CMK (cell line): ENCODE measurements at regions not wholly inside any gene's neighbourhood (a gene's known extent, or its start where the extent isn't known, plus 50 kb on each side); places are given as distances from the start of the nearest gene placed in this dataset.
"Not testable (repeated sequence)": the region's sequence is repeated elsewhere in the genome, so short reads cannot be mapped to it uniquely, and the experiment has no call there.

ENCODE experiments used
- DNase-seq: peaks from one replicate; pipeline ENCODE4 v3.0.0-alpha.2; 2010; ENCODE audit warnings: low read depth

DNA sequence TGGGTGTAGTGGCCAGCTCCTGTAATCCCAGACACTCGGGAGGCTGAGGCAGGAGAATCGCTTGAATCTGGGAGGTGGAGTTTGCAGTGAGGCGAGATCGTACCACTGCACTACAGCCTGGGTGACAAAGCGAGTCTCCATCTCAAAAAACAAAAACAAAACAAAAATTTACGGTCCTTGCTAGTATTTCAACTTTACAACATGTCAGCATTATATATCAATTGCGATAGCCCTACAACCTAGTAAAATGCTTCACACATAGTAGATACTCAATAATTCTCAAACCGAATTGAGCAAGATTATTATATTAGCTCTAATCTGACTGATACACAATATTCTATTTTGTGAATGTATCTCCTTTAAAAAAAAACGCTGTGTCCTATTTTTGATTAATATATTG is 1411.0 kb upstream of the WWC1 start:
- DNase-seq, result no peak

DNA sequence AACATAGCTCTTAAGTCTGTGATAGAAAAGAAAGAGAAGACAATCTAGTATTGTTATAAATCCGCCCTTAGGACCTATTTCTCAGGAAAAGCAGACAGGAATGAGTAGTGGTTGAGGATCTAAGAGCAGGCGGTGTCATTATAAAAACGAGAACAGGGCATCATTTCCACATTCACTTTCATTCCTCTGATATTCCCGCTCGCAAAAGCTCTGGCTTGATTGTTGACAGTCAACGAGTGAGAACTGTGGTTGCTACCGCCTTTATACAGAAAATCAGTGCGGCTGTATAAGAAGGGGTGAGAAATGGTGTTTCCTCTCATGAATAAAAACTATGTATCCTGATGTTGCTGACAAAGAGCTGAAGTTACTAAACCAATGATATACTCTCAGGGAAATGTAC is 1409.6 kb upstream of the WWC1 start:
- no peak for DNase-seq

DNA sequence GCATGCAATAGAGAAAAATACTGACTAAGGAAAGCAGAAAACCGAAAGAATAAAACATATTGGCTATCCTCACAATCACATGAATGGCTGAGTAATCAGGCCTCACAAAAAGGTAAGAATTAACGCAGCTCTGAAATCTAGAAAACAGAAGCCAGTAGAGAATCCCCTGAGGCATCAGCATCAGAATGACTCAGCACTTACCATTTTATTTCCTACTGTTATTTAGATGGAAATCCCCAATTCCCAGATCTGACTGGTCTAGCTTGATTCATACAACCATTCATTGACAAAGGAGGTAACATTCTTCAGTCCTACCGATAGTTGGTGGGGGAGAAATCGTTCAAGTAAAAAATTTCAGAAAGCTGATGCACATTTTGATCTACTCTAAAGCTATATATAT is 1408.4 kb upstream of the WWC1 start:
- DNase-seq, result no peak

DNA sequence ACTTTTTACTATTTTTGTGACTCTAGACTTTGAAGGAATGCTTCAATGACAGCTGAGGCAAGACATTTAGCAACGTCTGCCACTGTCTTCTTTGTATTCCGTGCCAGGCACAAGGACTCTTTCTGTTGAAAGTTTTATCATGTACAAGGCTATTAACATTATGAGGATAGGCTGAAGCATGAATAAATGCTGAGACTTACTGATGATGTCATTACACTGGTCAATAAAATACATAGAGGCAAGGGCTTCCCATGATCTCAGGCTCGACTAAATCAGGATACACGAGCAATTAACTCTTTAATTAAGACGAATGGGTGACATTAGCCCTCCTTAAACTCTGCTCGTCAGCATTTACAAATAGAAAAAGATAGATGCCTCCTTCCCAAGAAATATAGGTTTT is 1393.3 kb upstream of the WWC1 start:
- no peak for DNase-seq

DNA sequence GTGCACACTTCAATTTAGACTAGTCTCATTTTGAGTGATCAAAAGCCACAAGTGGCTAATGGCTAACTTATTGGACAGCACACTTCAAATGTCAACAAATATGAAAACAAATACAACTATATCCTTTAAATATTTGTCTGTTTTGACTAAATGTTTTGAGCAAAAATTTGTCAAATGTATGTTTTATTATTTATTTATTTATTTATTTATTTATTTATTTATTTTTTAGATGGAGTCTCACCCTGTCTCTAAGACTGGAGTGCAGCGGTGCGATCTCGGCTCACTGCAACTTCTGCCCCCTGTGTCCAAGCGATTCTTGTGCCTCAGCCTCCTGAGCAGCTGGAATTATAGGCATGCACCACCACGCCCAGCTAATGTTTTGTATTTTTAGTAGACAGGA is 1392.1 kb upstream of the WWC1 start:
- no peak for DNase-seq

DNA sequence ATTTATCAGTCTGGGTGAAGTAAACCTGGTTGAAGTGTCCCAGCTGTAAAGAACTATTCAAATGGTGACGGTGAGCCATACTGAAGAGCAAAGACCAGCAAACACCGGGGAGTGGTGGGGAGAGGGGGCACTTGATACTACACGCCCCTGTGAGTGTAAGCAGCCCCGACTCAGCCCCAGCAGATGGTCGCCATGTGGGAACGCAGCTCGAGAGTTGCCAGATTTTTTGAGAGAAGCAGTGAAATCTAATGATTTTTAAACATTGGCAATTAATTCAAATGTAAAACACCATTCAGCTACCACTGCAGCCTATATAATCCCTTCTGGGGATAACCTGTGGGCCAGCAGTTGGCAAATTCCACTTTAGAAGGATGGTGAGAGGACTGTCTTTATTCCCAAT is 1386.9 kb upstream of the WWC1 start:
- no peak for DNase-seq

DNA sequence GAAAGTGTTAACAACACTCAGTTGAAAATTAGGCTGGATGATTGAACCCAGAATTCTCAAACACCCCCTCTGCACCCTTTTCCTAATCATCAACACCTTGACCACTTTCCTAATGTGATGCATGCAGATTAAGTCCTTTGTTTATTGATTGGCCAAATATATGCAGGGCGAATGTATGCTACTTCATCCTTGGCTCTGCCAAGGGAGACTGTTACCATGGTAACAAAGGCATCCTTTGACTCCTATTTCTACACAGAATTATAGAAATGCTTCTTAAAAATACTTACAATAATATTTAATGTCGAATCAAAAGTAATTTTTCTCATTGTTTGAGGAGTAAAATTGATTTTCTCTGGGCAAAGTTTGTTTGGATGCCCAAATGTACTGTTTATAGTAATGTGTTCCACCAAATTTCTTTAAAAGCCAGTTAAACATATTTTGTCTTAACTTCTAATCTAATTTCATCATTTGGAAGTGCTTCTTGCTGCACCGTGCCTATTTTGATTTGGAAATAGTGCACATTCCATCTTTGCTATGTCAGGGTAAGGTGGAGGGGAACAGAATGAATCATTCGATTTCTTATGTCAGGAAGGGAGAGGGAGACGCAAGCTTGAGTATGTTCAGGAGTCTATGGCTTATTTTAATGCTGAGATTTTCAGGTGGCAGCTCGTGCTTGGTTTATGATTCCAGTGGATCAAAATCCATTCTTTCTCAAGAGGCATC is 1384.3 kb upstream of the WWC1 start:
- DNase-seq, result no peak

DNA sequence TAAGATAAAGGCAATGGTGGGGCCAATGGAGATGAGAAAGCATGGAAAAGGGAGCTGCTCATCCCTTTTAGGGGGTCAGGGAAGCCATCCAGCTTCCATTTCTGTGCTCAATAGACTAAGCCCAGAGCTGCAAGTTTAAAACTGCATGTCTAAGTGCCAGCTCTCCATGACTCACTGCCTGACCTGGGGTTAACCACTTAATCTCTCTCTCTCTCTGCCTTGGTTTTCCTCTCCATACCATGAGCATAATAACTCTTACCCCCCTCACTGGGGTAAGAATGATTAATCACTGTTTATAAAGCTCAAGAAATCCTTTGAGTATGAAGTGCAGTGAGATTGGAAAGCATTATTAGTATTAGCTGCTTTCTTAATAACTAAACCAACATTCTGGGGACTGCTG is 1382.4 kb upstream of the WWC1 start:
- no peak for DNase-seq

DNA sequence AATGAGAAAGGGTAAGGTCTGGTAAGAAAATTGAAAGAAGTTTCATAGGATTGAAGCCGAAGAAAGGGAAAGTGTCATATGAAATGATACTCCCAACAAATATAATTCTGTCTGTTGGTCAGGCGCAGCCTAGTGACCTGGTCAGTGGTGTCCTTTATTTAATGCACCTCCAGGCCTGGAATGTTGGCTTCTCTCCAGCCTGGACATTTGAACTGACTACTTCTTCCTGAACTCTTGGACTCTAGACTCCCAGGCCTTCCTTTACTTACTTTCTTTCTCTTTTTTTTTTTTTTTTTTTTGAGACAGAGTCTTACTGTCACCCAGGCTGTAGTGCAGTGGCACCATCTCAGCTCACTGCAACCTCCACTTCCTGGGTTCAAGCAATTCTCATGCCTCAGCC is 1381.5 kb upstream of the WWC1 start:
- no peak for DNase-seq

DNA sequence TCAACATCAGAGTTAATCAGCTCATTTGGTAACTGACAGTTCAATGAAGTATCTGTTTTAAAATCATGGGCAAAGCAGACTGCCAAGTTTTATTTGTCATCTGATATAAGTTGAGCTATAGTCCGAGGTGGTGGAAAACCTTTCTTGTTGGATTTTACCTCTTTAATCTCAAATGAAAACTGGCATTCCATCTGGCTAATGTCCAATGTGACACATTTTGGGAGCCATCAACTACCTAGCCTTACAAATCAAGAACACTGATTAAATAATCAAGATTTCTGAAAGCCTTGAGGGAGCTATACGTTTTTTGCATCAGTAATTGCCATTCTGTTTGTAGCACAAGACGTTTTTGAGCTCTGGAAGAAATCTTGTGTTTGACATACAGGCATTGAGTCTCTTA is 1380.5 kb upstream of the WWC1 start:
- DNase-seq, result no peak

DNA sequence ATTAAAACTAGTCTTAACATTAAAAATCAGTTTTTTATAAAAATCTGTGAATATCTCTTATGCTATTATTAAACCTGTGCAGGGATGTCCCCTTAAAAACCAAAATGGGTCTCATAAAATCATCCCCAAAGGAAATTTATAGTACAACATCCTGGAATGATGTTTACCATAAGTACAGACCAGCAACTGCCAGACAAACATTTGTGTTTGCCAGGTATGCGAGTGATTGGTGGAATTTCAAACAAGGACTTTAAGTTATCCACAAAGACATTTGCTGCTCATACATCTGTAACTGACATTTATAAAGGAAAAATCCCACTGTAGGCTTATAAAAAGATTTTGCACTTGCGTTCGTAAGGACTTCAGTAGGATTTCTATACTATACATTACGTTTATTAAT is 1375.4 kb upstream of the WWC1 start:
- no peak for DNase-seq

DNA sequence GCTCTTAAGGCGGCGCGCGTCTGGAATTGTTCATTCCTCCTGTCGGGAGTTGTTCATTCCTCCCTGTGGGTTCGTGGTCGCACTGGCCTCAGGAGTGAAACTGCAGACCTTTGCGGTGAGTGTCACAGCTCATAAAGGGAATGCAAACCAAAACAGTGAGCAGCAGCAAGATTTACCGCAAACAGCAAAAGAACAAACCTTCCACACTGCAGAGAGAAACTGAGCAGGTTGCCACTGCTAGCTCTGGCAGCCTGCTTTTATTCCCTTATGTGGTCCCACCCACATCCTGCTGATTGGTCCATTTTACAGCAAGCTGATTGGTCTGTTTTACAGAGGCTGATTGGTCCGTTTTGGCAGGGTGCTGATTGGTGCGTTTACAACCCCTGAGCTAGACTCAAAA is 1365.3 kb upstream of the WWC1 start:
- DNase-seq, result no peak

DNA sequence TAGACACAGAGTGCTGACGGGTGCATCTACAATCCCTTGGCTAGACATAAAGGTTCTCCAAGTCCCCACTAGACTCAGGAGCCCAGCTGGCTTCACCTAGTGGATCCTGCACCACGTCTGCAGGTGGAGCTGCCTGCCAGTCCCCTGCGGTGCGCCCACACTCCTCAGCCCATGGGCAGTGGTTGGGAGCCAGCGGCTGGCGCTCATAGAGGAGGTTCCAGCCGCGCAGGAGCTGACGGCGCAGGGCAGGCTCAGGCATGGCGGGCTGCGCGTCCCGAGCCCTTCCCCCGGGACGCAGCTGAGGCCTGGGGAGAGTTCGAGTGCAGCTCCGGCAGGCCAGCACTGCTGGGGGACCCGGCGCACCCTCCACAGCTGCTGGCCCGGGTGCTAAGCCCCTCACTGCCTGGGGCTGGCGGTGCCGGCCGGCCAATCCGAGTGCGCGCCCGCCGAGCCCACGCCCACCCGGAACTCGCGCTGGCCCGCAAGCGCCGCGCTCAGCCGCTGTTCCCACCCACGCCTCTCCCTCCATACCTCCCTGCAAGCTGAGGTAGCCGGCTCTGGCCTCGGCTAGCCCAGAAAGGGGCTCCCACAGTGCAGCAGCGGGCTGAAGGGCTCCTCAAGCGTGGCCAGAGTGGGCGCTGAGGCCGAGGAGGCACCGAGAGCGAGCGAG is 1364.5 kb upstream of the WWC1 start:
- DNase-seq, result not testable (repeated sequence)

DNA sequence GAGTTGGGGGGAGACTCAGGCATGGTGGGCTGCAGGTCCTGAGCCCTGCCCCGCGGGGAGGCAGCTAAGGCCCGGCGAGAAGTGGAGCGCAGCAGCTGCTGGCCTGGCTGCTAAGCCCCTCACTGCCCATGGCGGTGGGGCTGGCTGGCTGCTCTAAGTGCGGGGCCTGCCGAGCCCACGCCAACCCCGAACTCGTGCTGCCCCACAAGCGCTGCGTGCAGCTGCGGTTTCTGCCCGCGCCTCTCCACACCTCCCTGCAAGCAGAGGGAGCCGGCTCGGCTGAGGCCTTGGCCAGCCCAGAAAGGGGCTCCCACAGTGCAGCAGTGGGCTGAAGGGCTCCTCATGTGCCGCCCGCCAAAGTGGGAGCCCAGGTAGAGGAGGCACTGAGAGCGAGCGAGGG is 1355.1 kb upstream of the WWC1 start:
- no peak for DNase-seq

DNA sequence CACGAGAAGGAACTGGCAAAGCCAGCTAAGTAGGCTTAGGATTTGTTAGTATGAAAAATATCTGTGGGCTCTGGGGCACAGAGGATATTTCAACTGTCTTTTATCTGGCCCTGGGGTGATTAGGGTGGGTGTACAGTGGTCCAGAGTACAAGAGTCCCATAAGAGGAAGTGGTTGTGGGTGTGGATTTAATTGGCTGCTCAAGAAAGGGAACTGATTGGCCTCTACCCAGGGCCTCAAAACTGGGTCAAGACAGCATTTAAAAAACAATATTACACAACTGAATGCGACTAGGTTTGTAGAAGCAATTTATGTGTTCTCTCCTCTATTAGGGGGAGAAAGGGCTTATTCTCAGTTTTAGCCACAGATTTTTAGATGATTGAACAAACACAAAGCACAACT is 1353.4 kb upstream of the WWC1 start:
- DNase-seq, result no peak

DNA sequence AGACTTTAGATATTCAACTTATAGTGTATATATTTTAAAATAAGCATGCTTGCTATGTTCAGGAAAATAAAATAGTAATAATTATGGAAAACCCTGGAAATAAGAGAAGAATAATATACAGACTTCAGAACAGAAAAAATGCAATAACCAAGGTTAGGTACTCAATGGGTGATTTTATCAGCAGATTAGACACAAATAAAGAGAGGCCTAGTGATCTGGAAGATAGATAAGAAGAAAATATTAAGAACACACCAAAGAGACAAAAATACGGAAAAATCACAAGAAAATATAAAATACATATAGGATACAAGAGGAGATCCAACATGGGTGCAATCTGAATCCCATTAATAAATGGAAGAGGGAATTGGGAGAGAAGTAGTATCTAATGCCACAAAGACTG is 1348.5 kb upstream of the WWC1 start:
- DNase-seq, result no peak

DNA sequence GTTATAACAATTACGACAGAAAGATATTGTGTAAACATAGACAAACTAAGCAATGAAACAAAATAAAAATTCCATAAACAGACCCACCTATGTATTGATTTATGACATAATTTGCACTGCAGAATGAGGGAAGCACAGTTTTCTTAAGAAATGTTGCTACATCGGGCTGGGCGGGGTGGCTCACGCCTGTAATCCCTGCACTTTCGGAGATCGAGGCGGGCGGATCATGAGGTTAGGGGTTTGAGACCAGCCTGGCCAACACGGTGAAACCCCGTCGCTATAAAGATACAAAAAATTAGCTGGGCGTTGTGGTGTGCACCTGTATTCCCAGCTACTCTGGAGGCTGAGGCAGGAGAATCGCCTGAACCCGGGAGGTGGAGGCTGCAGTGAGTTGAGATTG is 1344.4 kb upstream of the WWC1 start:
- DNase-seq, result no peak

DNA sequence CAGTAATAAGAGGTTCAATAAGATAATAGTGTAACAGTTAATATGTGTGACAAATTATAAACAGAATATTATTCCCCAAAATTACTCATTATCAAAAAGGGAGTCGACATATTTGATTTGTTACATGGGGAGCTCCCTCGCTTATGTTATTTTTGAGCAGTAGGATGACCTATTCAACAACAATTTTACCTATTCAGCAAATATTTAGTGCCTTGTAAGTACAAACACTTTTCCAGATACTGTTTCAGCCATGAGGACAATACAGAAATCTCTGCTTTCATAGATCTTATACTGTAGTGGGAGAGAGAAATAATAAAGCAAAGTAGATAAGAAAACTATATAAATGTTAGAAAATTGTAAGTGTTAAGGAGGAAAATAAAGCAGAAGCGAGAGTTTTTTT is 1342.8 kb upstream of the WWC1 start:
- DNase-seq, result no peak

DNA sequence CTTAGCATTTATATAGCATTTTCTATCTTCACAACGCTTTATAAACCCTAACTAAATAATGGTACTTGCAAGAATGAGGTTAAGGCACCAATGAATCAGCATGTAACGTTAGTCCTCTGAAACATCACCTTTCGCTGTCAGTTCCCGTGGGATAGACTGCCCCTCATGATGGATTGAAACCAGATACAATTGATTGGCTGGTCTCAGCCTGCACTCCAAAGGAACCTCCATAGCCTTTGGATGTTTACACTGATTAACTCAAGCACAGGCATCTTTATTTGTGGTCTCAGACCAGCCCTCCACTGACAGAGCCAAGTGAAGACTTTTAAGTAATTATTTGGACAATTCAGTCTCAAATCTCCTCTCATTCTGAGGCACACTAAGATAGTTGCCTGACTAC is 1339.4 kb upstream of the WWC1 start:
- no peak for DNase-seq

DNA sequence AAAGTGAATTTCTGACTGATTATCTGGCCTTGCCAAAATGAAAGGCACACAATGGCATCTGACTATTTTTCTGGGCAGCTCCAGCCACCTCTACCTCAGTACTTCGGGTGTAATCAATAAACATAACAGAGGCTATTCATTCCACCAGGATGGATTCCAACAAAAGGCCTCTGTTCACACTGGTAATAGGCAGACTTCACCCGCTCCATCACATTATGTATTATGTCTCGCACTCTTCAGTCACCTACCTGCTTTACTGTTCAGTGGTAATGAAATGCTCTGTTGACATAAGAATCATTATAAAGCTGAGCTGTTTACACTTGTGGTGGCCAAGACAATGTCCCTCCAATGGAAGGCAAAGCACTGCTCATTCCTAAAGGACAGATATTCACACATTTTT is 1333.7 kb upstream of the WWC1 start:
- no peak for DNase-seq

DNA sequence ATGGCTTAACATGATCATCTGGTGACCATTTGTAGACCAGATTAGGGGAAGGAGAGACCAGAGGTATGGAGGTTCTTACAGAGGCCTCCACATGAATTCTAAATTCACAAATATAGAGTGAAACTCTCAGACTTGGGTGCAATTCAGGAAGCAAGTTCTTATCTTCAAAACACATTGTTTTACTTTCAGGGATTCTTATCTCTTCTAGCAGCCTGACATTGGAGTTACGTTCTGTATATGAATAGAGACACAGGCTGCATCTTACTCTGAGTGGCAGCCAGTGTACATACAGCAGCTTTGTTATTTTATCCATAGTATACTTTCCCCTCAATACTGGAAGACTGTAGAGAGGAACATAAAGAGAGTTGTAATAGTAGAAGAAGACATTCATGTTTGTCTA is 1331.7 kb upstream of the WWC1 start:
- DNase-seq, result no peak

DNA sequence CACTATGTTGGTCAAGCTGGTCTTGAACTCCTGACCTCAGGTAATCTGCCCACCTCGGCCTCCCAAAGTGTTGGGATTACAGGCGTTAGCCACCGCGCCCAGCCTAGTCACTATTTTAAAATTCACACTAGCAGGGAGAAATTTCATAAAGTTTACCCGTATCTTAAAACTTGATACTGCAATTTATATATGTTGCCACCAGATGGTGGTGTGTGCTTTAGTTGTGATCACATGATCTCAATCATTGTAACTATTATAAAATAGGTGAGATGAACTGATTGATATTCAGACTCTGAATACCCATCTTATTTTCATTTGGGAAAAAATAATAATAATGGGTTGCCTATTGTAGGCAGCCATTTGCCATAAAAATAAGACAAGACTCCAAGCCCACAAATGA is 1330.4 kb upstream of the WWC1 start:
- DNase-seq, result no peak

DNA sequence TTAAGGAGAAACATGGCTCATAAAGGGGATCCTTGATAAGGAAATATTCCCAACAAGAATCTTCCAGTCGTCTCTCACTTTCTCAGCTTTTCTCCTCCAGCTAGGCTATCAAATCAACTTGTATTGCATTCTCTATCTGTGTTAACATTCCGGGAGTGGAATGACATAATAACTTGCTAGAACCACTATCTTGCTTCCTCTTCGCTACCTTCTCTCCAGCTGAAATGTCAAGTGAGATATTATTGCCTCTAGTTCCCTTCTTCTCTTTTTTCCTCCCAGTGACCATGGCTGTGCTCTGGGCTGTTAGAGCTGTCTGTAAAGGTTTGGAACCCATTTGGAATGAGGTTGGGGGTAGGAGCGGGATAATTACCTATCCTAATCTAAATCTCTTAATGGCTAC is 1329.5 kb upstream of the WWC1 start:
- no peak for DNase-seq

DNA sequence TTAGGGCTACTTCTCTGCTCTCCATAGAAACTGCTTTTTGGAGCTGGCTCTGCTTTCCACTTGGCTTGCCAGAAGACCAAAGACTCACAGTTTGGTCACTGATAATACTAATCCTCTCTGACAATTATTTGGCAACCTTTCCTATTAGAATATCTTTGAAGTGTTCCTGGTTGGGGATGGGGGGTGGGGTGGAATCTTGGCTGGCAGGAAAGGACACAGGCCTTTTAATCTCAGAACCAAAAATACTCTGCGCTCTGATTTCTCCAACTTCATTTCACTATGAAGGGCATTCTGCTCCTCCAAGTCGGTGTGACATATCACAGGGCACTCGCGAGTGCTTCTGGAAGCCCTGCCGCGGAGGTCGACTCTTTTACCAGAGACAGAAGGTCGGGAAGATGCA is 1329.0 kb upstream of the WWC1 start:
- DNase-seq, result no peak
